Upper lobe of left lung (tissue), 6 donors: ENCODE measurements at regions not wholly inside any gene's neighbourhood (a gene's known extent, or its start where the extent isn't known, plus 50 kb on each side); places are given as distances from the start of the nearest gene placed in this dataset.

Experiments
- ATAC-seq, 2 donors: fragments of 200-7000 bp; cut with Tn5 transposase; one replicate each; pipeline ENCODE4 v1.9.1; 2022; ENCODE audit warnings: mild to moderate bottlenecking in 2 of 2, moderate library complexity in 2 of 2; ENCODE audit not compliant: low FRiP score in 2 of 2
- DNase-seq, 2 donors: peaks; one replicate each; pipeline ENCODE4 v3.0.0-alpha.2; 2019 to 2020
- H3K27ac ChIP-seq, 4 donors: fragments of 200-600 bp; sonication (generic); one replicate each; pipeline ENCODE4 v1.5.1; 2016 to 2019
- H3K27me3 ChIP-seq, 4 donors: fragments of 200-600 bp; sonication (generic); one replicate each; pipeline ENCODE4 v1.5.1; 2017 to 2019
- H3K36me3 ChIP-seq, 4 donors: fragments of 200-600 bp; sonication (generic); one replicate each; pipeline ENCODE4 v1.5.1; 2016 to 2019
- H3K4me1 ChIP-seq, 4 donors: fragments of 200-600 bp; sonication (generic); one replicate each; pipeline ENCODE4 v1.5.1; 2018 to 2019
- H3K4me3 ChIP-seq, 4 donors: fragments of 200-600 bp; sonication (generic); one replicate each; pipeline ENCODE4 v1.5.1; 2017 to 2019; ENCODE audit warnings: mild to moderate bottlenecking in 2 of 4, moderate library complexity in 1 of 4
- H3K9me3 ChIP-seq, 4 donors: fragments of 200-600 bp; sonication (generic); one replicate each; pipeline ENCODE4 v1.5.1; 2018 to 2019
- CTCF ChIP-seq, 6 experiments: fragments of 450-650 bp in 4 of 6; fragments of 200-600 bp in 2 of 6; sonication (generic) in 2 of 6; IDR thresholded peaks; one replicate each; pipeline ENCODE4 v1.5.1; 2016 to 2019; ENCODE audit warnings: antibody characterized with exemption in 6 of 6
- EP300 ChIP-seq, 4 donors: sonication (generic); formaldehyde crosslinking; IDR thresholded peaks; one replicate each; pipeline ENCODE4 v1.5.1; 2017; ENCODE audit warnings: antibody characterized with exemption in 4 of 4, control low read depth in 2 of 4
- POLR2A ChIP-seq, 4 donors: fragments of 450-650 bp; IDR thresholded peaks; one replicate each; pipeline ENCODE4 v1.5.1; 2016 to 2017; ENCODE audit warnings: antibody characterized with exemption in 4 of 4, mild to moderate bottlenecking in 2 of 4
- POLR2AphosphoS5 ChIP-seq, 2 donors: sonication (generic); formaldehyde crosslinking; IDR thresholded peaks; one replicate each; pipeline ENCODE4 v1.5.1; 2017; ENCODE audit warnings: antibody characterized with exemption in 2 of 2
- WGBS, 2 donors: methylation state at CpG; one replicate each; pipeline ENCODE4 v1.1.5; 2017 to 2018; 5-methylcytosine and 5-hydroxymethylcytosine counted together
- donor health status: DM: no; HTN: no; CAD: no; lungs with moderate emphysema.
- donor health status: DM: no; HTN: yes; CAD: no; lungs with severe emphysema.

DNA sequence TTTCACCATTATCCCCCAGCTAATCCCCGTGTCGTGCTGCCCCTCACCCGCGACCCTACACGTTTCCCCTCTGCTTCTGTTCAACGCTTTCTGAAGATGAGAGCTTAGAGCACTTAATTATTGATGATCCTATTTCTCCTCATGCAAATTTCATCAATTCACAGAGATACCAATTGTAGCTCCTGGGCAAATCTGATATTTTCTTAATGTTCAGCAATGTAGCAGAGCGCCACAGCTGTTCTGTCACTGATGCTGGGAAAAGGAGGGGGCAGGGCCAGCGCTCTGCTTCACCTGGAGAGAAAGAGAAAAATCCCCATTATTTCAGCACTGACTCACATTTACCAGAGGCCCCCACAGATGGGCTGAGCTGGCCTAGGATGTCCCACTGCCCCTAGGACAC is 121.2 kb downstream of the TTLL2 start:
- Histone ChIP-seq H3K4me1 (peaks cover 0 to 6% (median 3%) of the 10 kb centered on the region in 4 donors), H3K36me3 (no peaks in the 10 kb centered on the region), H3K4me3 (no peak overlapping the region), H3K27me3 (no peaks in the 10 kb centered on the region), H3K27ac (no peak overlapping the region), H3K9me3 (no peaks in the 10 kb centered on the region)
- ATAC-seq (no peak), DNase-seq (no peak)
- WGBS, 2 donors = 83 to 86% methylated on average over 8 of the region's 8 CpGs
- no peak for TF ChIP-seq POLR2A (IDR thresholded peaks at IDR 0.05)
- no peak for TF ChIP-seq POLR2AphosphoS5 (IDR thresholded peaks at IDR 0.05)

- ATAC-seq = no peak
Observed at GRCh38 chr6:167446971-167447370, 122.1 kb downstream of the TTLL2 start.

GRCh38 chr6:167448378-167448777 is 123.5 kb downstream of the TTLL2 start:
- 94 to 100% methylated on average over 1 to 5 of the region's 5 CpGs for WGBS, 2 donors
- H3K27ac ChIP-seq = no peak overlapping the region
- no peak for ATAC-seq
- H3K9me3 ChIP-seq = no peaks in the 10 kb centered on the region
- no peaks in the 10 kb centered on the region for H3K27me3 ChIP-seq
- no peaks in the 10 kb centered on the region for H3K4me1 ChIP-seq
- H3K36me3 ChIP-seq = no peaks in the 10 kb centered on the region
- no peak overlapping the region for H3K4me3 ChIP-seq
- peak in 1 of 2 donors; percentile 42 for DNase-seq
- TF ChIP-seq POLR2AphosphoS5 (IDR thresholded peaks at IDR 0.05) = no peak
- TF ChIP-seq CTCF (IDR thresholded peaks at IDR 0.05) = no peak
- TF ChIP-seq POLR2A (IDR thresholded peaks at IDR 0.05) = no peak
- no peak for TF ChIP-seq EP300 (IDR thresholded peaks at IDR 0.05)

More at GRCh38 chr6:167446971-167447370, 122.1 kb downstream of the TTLL2 start:
- TF ChIP-seq CTCF (IDR thresholded peaks at IDR 0.05) (no peak), POLR2AphosphoS5 (IDR thresholded peaks at IDR 0.05) (no peak), POLR2A (IDR thresholded peaks at IDR 0.05) (no peak), EP300 (IDR thresholded peaks at IDR 0.05) (no peak)
- no peaks in the 10 kb centered on the region for H3K36me3 ChIP-seq
- no peak for DNase-seq
- no peak overlapping the region for H3K4me3 ChIP-seq
- 90 to 97% methylated on average over 9 of the region's 9 CpGs for WGBS, 2 donors
- H3K27ac ChIP-seq = no peak overlapping the region
- peaks cover 0 to 2% (median under 1%) of the 10 kb centered on the region in 4 donors for H3K4me1 ChIP-seq
- H3K9me3 ChIP-seq = no peaks in the 10 kb centered on the region
- no peaks in the 10 kb centered on the region for H3K27me3 ChIP-seq

- H3K9me3 ChIP-seq = no peaks in the 10 kb centered on the region
- no peaks in the 10 kb centered on the region for H3K36me3 ChIP-seq
- no peak overlapping the region for H3K27ac ChIP-seq
- TF ChIP-seq POLR2A (IDR thresholded peaks at IDR 0.05) (no peak), POLR2AphosphoS5 (IDR thresholded peaks at IDR 0.05) (no peak), CTCF (IDR thresholded peaks at IDR 0.05) (no peak), EP300 (IDR thresholded peaks at IDR 0.05) (no peak)
- no peak for DNase-seq
- 76% methylated on average over 7 of the region's 7 CpGs for WGBS, 2 donors
- no peak for ATAC-seq
- no peak overlapping the region for H3K4me3 ChIP-seq
- no peaks in the 10 kb centered on the region for H3K4me1 ChIP-seq
- no peaks in the 10 kb centered on the region for H3K27me3 ChIP-seq
Observed at GRCh38 chr6:167449094-167449861, 124.4 kb downstream of the TTLL2 start.

DNA sequence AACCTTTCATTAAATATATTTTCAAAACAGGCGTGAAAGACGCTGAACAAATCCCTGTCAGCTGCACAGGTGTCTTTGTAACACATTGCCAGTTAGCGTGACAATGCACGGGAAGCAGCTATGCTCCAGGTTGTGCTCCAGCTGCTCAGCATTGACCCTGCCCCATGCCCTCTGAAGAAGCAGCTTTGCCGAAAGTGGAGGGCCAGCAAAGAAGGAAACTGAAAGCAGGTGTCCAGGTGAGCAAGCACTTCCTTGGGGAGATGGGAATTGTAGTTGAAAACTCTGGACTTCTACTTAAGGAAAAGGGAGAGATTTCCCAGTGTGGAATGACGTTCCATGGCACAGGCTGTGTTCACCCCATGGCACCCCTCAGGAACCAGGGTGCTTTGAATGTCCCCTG is 125.7 kb downstream of the TTLL2 start:
- H3K4me3 ChIP-seq = no peak overlapping the region
- no peaks in the 10 kb centered on the region for H3K9me3 ChIP-seq
- ATAC-seq (no peak), DNase-seq (no peak)
- no peak overlapping the region for H3K27ac ChIP-seq
- no peaks in the 10 kb centered on the region for H3K36me3 ChIP-seq
- no peak for TF ChIP-seq POLR2A (IDR thresholded peaks at IDR 0.05)
- no peak for TF ChIP-seq CTCF (IDR thresholded peaks at IDR 0.05)
- TF ChIP-seq EP300 (IDR thresholded peaks at IDR 0.05) = no peak
- TF ChIP-seq POLR2AphosphoS5 (IDR thresholded peaks at IDR 0.05) = no peak
- no peaks in the 10 kb centered on the region for H3K27me3 ChIP-seq
- H3K4me1 ChIP-seq = no peaks in the 10 kb centered on the region
- 90 to 95% methylated on average over 6 of the region's 6 CpGs for WGBS, 2 donors
